CD4-positive, alpha-beta T cell treated with Interleukin-4 for 4 hours (primary cell): ENCODE measurements at regions not wholly inside any gene's neighbourhood (a gene's known extent, or its start where the extent isn't known, plus 50 kb on each side); places are given as distances from the start of the nearest gene placed in this dataset.
"Not testable (repeated sequence)": the region's sequence is repeated elsewhere in the genome, so short reads cannot be mapped to it uniquely, and the experiment has no call there.

Experiments used
- DNase-seq: peaks from one replicate; pipeline ENCODE4 v3.0.0-alpha.2; 2020

- DNase-seq, result no peak
These were observed 143.9 kb downstream of the CYP26B1 start for GRCh38 chr2:72003796-72004195.

DNA sequence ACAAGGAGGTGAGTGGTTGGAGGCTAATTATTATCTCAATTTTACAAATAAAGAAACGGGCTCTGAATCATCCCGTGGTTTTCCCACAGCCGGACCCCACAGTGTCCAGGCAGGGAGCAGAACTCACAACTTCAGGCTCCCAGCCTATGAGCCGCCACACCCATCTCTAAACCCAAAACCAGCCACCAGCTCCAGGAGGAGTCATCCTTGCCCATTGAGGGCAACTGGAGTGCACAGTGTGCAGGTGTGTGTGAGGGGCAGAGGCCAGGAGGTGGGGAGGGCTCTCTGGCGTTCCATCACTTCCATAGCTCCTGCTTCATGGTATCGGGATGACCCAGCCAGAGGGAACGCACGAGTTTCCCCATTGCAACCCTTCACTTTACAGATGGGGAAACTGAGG, 144.5 kb downstream of the CYP26B1 start:
- no peak for DNase-seq

- DNase-seq, result no peak
These were observed 145.5 kb downstream of the CYP26B1 start for GRCh38 chr2:72001937-72002690.

DNA sequence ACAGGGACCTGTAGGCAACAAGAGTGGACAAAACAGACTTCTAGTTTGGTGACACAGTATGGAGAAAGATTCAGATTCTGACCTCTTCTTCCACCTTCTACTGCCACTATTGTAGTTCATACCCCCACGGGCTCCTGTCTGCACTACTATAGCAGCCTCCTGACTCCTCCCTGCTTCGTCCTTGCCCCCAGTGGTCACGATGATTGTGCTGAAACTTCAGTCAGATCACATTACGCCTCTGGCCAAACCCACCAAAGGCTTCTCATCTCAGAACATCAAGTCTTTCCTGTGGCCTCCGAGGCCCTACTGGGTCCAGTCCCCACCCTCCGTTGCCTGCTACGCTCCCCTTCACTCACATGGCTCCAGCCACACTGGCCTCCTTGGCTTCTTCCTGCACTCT, 147.6 kb downstream of the CYP26B1 start:
- DNase-seq, result no peak

DNA sequence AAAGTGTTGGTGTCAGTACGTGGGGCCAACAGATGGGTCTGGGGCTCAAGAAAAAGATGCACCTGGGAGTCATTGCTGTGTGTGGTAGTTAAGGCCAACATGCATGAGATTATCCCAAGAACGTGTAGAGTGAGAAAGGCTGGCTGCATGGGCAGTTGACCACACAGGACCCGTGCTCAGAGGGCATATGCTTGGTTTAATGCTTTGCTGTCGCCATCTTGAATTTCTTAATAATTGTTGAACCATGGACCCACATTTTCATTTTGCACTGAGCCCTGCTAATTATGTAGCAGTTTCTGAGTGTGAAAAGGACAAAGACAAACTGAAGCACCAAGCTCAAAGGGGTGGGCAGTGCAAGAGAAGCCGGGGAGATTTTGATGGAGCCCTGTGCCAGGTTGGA, 148.1 kb downstream of the CYP26B1 start:
- no peak for DNase-seq

DNA sequence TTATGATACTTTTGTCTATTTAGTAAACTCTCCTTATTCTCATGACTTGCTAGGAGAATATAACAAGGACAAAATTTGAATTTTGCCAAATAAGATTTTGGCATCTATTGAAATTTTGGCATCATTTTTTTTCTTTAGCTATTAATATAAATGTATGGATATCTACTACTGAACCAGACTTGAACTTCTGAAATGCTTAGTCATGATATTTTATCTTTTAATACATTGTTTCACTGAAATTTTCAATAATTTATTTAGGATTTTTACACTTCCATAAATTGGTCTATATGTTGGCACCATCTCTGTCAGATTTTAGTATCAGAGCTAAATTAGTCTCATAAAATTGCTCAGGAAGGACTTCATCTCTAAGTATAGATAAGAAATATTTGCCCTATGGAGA, 149.8 kb downstream of the CYP26B1 start:
- no peak for DNase-seq

GRCh38 chr2:71995067-71995665, 152.5 kb downstream of the CYP26B1 start:
- DNase-seq, result no peak

DNA sequence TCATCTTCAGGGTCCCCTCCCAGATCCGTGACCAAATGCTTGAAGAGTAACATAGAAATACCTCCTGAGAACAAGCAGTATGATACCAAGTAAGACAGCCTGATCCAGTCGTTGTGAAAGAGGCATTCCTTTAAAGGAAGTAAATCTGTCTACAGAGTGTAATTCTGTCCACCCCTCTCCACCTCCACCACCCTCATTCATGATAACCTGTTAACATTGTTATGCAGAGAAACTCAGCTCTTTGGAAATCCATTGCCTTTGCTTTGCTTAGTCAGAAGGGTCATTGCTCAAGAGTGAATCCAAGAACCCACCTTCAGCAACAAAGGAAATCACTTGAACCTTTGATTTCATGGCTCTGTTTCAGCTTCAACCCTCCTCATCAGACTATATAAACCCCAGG, 155.6 kb downstream of the CYP26B1 start:
- no peak for DNase-seq

GRCh38 chr2:71991397-71991796, 156.3 kb downstream of the CYP26B1 start:
- DNase-seq, result no peak

DNA sequence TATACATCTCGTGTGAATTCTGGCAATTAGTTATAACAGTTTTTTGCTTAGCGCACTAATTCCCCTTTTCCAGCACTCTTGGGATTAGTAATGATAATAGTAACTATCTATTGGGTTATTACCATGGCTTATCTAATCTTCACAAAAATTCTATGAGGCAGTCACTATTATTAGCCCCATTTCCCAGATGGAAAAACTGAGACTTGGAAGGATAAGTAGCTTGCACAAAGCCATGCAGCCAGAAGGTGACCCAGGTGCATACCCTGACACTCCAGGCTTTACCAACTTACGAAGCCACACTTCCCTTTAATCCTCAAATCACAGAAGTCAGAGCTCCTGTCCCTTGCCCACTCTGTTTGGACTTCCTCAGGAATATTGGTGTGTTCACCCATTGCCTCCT, 156.8 kb downstream of the CYP26B1 start:
- no peak for DNase-seq

DNA sequence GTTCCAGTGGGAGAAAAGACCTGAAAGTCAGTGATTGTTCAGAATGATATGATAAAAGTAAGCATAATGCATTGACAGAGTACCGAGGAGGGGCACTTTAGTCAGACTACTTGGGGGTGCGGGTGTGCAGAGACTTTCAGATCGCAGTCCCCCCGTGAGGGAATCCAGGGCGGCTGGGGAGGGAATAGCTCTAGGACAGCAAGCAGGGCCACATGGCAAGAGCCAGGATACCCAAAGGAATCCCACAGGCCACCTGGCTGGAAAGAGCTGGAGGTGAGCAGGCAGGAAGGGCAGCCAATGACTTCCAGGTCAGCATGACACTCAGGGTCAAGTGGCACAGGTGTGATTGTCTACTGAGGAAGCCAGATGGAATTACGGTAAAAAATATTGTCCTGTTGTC, 157.5 kb downstream of the CYP26B1 start:
- no peak for DNase-seq

- DNase-seq, result no peak
These were observed 158.0 kb downstream of the CYP26B1 start for GRCh38 chr2:71989671-71990070.

DNA sequence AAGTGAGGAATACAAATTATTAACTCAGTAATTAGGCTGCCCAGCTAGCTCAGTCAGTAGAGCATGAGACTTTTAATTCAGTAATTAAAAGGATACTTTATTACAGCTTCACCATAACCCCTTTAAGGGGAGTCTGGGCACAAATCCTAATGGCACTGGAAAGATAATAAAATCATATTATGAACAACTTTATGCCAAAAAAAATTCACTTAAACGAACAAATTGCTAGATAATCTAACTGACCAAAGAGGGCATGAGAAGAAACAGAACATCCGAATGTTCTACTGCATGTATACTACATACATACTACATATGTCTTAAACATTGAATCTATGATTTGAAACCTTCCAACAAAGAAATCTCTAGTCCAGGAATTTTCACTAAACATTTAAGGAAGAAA, 159.5 kb downstream of the CYP26B1 start:
- DNase-seq, result no peak

DNA sequence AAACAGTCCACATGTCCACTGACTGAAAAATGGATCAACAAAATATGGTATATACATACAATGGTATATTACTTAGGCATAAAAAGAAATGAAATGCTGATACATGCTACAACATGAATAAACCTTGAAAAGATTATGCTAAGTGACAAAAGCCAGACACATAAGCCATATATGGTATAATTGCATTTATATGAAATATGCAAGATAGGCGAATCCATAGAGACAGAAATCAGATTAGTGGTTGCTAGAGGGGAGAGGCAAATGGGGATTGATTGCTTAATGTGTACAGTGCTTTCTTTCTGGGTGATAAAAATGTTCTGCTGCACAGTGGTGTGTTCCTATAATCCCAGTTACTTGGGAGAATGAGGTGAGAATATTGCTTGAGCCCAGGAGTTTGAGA, 171.0 kb downstream of the CYP26B1 start:
- no peak for DNase-seq

- no peak for DNase-seq
These were observed 172.8 kb downstream of the CYP26B1 start for GRCh38 chr2:71974846-71975245.

DNA sequence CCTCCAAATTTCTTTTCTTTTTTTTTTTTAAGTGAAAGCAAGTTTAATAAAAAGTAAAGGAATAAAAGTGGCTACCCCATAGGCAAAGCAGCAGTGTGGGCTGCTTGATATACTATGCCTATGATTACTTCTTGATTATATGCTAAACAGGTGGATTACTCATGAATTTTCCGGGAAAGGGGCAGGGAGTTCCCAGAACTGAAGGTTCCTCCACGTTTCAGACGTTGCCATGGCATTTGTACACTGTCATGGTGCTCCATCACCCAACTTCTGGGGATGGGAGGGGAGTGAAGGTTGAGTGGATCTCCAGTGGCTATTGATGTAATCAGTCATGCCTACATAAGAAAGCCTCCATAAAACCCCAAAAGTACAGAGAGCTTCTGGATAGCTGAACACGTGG, 176.2 kb downstream of the CYP26B1 start:
- no peak for DNase-seq

DNA sequence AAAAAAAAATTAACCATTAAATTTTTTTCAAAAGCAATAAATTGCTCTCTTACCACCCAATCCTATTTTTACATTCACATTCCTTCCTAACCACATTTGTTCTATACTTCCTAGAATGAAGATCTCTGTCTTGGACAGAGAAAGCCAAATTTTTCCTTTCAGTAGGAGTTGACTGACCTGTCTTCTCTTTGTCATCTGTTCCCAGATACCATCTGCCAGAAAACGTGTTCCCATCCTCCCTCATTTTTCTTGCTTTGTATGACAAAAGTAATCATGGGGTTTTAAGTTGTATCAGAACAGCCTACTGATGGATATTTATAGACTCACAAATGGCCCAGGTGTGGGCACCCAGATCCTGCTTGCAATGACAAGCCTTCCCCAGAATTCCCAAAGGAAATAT, 182.1 kb downstream of the CYP26B1 start:
- no peak for DNase-seq

DNA sequence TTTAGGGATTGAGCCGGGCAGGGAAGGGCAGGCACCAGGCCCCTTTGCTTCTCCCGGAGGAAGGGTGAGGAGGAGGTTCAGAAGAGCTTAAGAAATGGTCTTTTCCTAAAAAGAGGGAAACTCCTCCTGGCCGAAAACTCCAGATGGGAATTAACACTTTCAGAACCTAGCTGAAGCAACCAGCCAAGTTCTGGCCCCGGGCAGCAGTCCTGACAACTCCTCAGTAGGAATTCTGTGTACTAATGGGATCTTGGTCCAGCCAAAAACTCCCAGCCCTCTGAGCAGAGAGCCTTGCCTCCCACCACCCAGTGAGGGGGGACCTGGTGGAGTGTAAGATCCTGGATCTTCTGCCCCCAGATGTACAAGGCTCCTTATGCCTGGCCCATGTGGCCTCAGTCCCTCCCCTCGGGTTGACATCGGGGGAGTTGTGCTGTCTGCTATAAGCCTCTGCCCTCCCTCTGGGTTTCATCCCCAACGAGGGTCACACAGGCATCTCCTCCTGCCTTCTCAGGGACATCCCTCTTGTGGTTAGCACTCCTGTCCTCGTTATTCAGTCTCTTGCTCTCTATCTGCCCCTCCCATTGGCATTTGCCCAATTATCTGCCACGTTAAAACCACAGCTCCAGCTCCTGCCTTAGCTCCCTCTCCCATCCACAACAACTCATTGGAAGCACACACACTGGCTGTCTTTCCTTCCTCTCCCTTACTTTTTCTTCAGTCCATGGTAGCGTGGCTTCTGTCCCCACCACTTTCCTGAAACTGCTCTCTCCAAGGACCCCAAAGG, 184.6 kb downstream of the CYP26B1 start:
- no peak for DNase-seq

DNA sequence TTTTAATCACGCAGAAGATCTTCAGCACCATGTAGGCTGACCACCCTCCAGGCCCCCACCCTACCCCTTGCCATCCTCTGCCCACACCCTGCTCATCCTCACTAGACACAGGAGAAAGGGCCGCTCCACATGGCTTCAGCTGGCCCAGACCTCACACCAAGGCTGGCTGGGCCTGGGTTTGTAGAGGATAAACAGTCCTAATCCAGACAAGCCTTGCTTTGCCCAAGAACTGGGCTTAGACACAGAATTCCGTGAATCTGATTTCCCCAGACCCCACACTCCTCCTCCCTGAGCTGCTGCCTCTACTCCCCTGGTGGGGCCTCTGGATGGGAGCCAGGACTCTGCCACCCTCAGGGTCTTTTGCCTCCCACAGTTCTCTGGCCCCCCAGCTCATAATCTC, 185.3 kb downstream of the CYP26B1 start:
- DNase-seq, result no peak

DNA sequence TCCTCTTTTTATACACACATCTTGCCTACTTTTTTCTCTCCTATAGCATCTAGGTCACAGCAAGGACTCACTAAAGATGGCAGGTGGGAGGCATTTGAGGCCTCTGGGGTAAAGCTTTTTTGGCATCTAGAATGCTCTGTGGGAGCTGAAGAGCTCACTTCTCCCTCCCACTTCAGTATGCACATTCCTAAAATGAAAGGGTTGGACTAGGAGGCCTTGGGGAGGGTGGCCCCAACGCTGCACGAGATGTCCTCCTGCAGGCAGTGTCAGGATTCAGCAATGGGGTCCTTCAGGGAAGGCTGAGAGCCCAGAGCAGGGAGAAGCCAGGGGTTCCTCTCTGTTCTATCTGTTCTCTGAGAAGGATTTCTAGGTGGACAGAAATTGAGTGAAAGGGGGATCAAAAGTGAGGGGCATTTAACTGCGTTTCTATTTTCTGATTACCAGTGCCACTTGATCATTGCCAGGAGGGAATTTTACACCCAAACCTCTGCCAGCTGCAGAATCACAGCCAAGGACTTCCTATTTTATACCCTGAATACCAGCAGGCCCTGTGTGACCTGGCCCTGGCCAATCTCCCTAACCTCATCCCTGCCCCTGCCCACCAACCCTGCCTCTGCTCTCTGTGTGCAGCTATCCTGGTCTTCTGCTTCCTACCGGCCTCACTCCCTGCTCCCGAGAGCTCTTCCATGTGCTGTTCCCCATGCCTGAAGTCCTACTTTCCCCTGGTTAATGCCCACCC, 186.2 kb downstream of the CYP26B1 start:
- no peak for DNase-seq

GRCh38 chr2:71959494-71959893, 188.2 kb downstream of the CYP26B1 start:
- no peak for DNase-seq

- DNase-seq, result not testable (repeated sequence)
These were observed 189.2 kb downstream of the CYP26B1 start for GRCh38 chr2:71958426-71958825.

- DNase-seq, result no peak
These were observed 195.0 kb downstream of the CYP26B1 start for GRCh38 chr2:71952572-71953188.
